22Rv1 (cell line): ENCODE measurements at regions not wholly inside any gene's neighbourhood (a gene's known extent, or its start where the extent isn't known, plus 50 kb on each side); places are given as distances from the start of the nearest gene placed in this dataset.

ENCODE experiments used
- CTCF ChIP-seq: fragments of 450-650 bp; IDR thresholded peaks from 2 replicates; pipeline ENCODE4 v1.5.1; 2017; ENCODE audit warnings: mild to moderate bottlenecking
- ZFX ChIP-seq: fragments of 450-650 bp; IDR thresholded peaks from 2 replicates; pipeline ENCODE4 v1.6.1; 2017; ENCODE audit warnings: antibody characterized with exemption, borderline replicate concordance

DNA sequence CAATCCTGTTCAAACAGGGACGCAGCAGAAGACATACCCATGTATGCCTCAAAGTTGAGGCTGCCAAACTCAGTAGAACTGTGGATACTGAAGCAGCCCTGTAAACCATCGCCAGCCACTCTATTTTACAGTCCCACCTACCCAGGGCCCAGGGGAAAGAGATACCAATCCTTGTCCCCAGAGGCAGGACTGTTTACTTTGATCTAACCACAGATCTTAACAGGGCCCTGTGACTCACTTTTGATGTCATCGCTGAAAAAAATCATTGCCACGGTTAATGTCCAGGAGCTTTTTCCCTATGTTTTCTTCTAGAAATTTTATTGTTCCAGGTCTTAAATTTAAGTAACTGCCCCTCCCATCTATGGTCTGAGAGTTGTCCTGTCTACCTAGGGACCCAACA, 538.4 kb upstream of the NCAM2 start:
- TF ChIP-seq CTCF, result no peak
- no peak for TF ChIP-seq ZFX
